ENCODE measurements at regions not wholly inside any gene's neighbourhood (a gene's known extent, or its start where the extent isn't known, plus 50 kb on each side); places are given as distances from the start of the nearest gene placed in this dataset.

- TF ChIP-seq CTCF (IDR thresholded peaks at IDR 0.05; ENCODE audit: control insufficient read depth, insufficient read depth, low read depth, low read length, missing control alignments): no peak
- H3K4me3 ChIP-seq (ENCODE audit: control insufficient read depth, low read depth, low read length): no peak overlapping the region
- no peak for DNase-seq (ENCODE audit: low read depth)
Measured at GRCh38 chr16:66286527-66286926, 80.0 kb upstream of the CDH5 start.

GRCh38 chr16:66278604-66279262, 87.8 kb upstream of the CDH5 start:
- TF ChIP-seq CTCF (IDR thresholded peaks at IDR 0.05; ENCODE audit: control insufficient read depth, insufficient read depth, low read depth, low read length, missing control alignments): no peak
- no peak for DNase-seq (ENCODE audit: low read depth)
- H3K4me3 ChIP-seq (ENCODE audit: control insufficient read depth, low read depth, low read length): no peak overlapping the region

DNA sequence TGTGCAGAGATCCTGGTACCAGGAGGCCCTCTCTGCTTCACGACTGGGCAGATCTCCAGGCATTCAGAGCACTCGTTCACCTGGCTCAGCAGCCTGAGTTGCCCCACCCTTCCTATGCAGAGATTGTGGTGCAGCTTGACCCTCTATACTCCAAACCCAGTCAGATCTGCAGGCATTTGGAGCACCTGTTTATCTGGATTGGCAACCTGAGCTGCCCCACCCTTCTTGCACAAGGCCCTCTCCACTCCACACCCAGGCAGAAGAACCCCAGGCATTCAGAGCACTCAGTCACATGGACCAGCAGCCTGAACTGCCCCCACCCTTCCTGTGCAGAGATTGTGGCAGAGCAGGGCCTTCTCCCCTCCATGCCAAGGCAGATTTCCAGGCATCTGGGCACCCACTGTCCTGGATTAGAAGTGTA, 88.4 kb upstream of the CDH5 start:
- H3K4me3 ChIP-seq (ENCODE audit: control insufficient read depth, low read depth, low read length): no peak overlapping the region
- no peak for TF ChIP-seq CTCF (IDR thresholded peaks at IDR 0.05; ENCODE audit: control insufficient read depth, insufficient read depth, low read depth, low read length, missing control alignments)
- DNase-seq (ENCODE audit: low read depth): no peak

DNA sequence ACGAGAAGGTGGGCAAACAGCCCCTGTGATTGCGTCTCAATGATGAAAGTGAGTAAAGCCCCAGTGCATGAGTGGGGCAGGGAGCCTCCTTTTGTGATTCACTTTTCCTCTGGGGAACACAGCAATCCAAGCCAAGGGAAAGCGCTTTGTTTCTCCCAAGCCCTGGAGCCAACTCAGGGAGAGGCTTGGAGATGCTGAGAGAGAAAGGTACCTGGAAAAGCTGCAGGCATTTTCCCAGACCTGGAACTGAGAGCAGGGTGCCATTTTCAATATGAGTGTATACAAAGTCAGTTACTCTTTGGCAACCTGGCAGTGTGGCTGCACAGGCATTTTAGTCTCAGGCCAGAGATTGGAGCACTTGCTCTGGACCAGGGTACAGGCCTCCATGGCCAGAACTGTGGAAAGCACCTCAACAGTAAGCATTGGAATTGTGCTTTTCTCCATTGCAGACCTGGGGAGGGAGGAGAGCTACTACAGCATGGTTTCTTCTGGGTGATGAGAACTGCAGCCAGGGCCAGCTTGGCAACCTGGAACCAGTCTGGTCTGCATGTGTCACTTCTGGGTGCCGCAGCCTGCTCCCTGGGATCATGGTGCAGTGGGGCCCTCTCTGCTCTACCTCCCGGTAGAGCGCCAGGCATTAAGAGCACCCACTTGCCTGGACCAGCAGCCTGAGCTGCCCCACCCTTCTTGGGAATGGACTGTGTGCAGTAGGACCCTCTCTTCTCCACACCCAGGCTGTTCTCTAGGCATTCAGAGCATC, 89.0 kb upstream of the CDH5 start:
- H3K4me3 ChIP-seq (ENCODE audit: control insufficient read depth, low read depth, low read length): no peak overlapping the region
- no peak for TF ChIP-seq CTCF (IDR thresholded peaks at IDR 0.05; ENCODE audit: control insufficient read depth, insufficient read depth, low read depth, low read length, missing control alignments)
- no peak for DNase-seq (ENCODE audit: low read depth)

DNA sequence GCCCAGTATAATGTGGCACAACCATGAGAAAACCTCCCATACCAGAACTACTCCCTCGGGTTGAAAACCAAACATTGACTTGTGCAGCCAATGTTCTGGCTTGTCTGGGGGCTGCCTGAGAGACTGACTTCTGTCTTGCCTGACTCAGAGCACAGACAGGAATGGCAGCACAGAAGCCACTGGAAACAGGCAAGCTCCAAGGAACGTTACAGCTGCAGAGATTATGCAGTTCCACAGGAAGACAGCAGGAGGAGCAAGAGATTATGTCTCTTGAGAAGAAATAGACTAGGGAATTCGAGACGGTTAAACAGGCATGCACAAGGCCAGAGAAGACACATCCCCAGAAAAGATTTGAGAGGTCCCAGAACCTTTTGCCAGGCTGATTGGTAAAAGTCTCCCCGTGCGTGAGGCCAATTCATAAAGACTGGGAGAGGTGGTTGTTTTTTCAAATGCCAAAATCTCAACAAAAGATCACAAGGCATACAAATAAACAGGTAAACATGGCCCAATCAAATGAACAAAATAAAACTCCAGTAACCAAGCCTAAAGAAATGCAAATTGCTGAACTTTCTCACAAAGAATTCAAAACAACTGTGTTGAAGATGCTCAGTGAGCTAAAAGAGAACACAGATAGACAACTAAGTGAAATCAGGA, 90.6 kb upstream of the CDH5 start:
- no peak overlapping the region for H3K4me3 ChIP-seq (ENCODE audit: control insufficient read depth, low read depth, low read length)
- no peak for DNase-seq (ENCODE audit: low read depth)
- TF ChIP-seq CTCF (IDR thresholded peaks at IDR 0.05; ENCODE audit: control insufficient read depth, insufficient read depth, low read depth, low read length, missing control alignments): peak; percentile 77

GRCh38 chr16:66274335-66275110, 92.0 kb upstream of the CDH5 start:
- H3K4me3 ChIP-seq (ENCODE audit: control insufficient read depth, low read depth, low read length): no peak overlapping the region
- no peak for DNase-seq (ENCODE audit: low read depth)
- peak; percentile 39 for TF ChIP-seq CTCF (IDR thresholded peaks at IDR 0.05; ENCODE audit: control insufficient read depth, insufficient read depth, low read depth, low read length, missing control alignments)

All from AG09309 (cell line).